PC-9 (cell line): ENCODE measurements at regions not wholly inside any gene's neighbourhood (a gene's known extent, or its start where the extent isn't known, plus 50 kb on each side); places are given as distances from the start of the nearest gene placed in this dataset.

Experiments
- BruUV-seq: library from RNA; stranded (reverse); fragments of 400-500 nt; replicated peaks from 2 replicates; lab custom pipeline; 2021; lab: Mats Ljungman, UMichigan
- CTCF ChIA-PET: fragments of 300-600 bp; sonication (Branson Sonifier 250); formaldehyde crosslinking; loops from one replicate; lab custom pipeline; 2022; ENCODE audit warnings: antibody characterized with exemption; lab: Charles Lee
- POLR2A ChIA-PET: fragments of 300-600 bp; sonication (Branson Sonifier 250); formaldehyde crosslinking; loops from one replicate; lab custom pipeline; 2022; ENCODE audit warnings: antibody characterized with exemption; ENCODE audit not compliant: unreplicated experiment; lab: Charles Lee
- DNase-seq, 2 experiments: peaks; one replicate each; pipeline versions ENCODE4 v3.0.0 to v3.0.0-alpha.2; 2015 to 2022; ENCODE audit warnings: mixed read lengths in 1 of 2
- H2AFZ ChIP-seq: fragments of 200-600 bp; sonication (generic); 2 replicates; pipeline ENCODE4 v1.8.1; 2017; ENCODE audit warnings: antibody characterized with exemption
- H3F3A ChIP-seq: fragments of 200-600 bp; sonication (generic); 2 replicates; pipeline ENCODE4 v1.8.1; 2017; ENCODE audit warnings: antibody characterized with exemption, mild to moderate bottlenecking, low read depth; ENCODE audit not compliant: insufficient read depth
- H3K27ac ChIP-seq: fragments of 200-600 bp; sonication (generic); 2 replicates; pipeline ENCODE4 v1.6.1; 2016; ENCODE audit warnings: mixed run types
- H3K27me3 ChIP-seq: fragments of 200-600 bp; sonication (generic); 2 replicates; pipeline ENCODE4 v1.6.1; 2016; ENCODE audit warnings: low read depth, mixed run types; ENCODE audit not compliant: insufficient read depth
- H3K36me3 ChIP-seq: fragments of 200-600 bp; sonication (generic); 2 replicates; pipeline ENCODE4 v1.6.1; 2016; ENCODE audit warnings: low read depth, mixed run types
- H3K4me1 ChIP-seq: fragments of 200-600 bp; sonication (generic); replicated peaks from 2 replicates; pipeline ENCODE4 v1.6.1; 2016; ENCODE audit warnings: mixed run types; ENCODE audit not compliant: insufficient read depth
- H3K4me2 ChIP-seq: fragments of 200-600 bp; sonication (generic); 2 replicates; pipeline ENCODE4 v1.6.1; 2017; ENCODE audit warnings: mixed run types
- H3K4me3 ChIP-seq: fragments of 200-600 bp; sonication (generic); 2 replicates; pipeline ENCODE4 v1.6.1; 2016; ENCODE audit warnings: mixed run types
- H3K79me2 ChIP-seq: fragments of 200-600 bp; sonication (generic); 2 replicates; pipeline ENCODE4 v1.6.1; 2017; ENCODE audit warnings: low read depth, mixed run types
- H3K9me2 ChIP-seq: fragments of 200-600 bp; sonication (generic); 2 replicates; pipeline ENCODE4 v1.8.1; 2017; ENCODE audit warnings: mild to moderate bottlenecking; ENCODE audit not compliant: insufficient read depth
- H3K9me3 ChIP-seq: fragments of 200-600 bp; sonication (generic); 2 replicates; pipeline ENCODE4 v1.8.1; 2016; ENCODE audit warnings: low read depth; ENCODE audit not compliant: insufficient read depth
- H4K20me1 ChIP-seq: fragments of 200-600 bp; sonication (generic); 2 replicates; pipeline ENCODE4 v1.8.1; 2017; ENCODE audit not compliant: insufficient read depth
- EZH2 ChIP-seq: fragments of 200-600 bp; sonication (generic); IDR thresholded peaks from 2 replicates; pipeline ENCODE4 v1.8.0; 2017; ENCODE audit warnings: antibody characterized with exemption, low read depth
- intact Hi-C: fragments of 100-400 bp; cut with micrococcal nuclease; formaldehyde crosslinking; loops from one replicate; pipeline ENCODE4 v1.10.0; 2022; ENCODE audit not compliant: unreplicated experiment
- TF ChIP-seq, protein P1 (sequence below): fragments of 200-600 bp; sonication (generic); conservative IDR thresholded peaks from 2 replicates; pipeline ENCODE4 v1.6.1; 2017; ENCODE audit warnings: mixed run types, antibody characterized with exemption, mild to moderate bottlenecking, moderate library complexity

DNA sequence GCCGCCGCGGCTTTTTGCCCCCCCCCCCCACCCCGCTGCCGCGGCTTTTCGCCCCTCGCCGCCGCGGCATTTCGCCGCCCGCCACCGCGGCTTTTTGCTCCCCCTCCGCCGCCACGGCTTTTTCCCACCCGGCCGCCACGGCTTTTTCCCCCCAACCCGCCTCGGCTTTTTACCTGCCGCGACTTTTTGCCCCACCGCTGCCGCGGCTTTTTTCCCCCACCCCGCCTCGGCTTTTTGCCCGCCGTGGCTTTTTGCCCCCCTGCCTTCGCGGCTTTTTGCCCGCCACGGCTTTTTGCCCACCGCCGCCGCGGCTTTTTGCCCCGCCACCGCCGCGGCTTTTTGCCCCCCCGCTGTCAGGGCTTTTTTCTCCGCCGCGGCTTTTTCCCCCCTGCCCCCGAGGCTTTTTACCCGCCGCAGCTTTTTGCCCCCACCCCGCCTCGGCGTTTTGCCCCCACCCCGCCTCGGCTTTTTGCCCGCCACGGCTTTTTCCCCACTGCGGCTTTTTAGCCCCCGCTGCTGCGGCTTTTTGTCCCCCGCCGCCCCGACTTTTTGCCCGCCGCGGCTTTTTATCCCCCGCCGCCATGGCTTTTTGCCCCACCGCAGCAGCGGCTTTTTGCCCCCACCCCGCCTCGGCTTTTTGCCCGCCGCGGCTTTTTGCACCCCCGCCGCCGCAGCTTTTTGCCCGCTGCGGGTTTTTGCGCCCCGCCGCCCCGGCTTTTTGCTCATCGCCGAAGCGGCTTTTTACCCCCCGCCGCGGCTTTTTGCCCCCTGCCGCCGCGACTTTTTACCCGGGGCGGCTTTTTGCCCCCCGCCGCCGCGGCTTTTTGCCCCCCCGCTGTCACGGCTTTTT lies 527.8 kb upstream of the WSB1 start:
- Histone ChIP-seq H3K9me2 (no peaks in the 10 kb centered on the region), H2AFZ (no peak overlapping the region), H3K4me3 (no peak overlapping the region), H3K4me2 (no peak overlapping the region), H3K36me3 (no peaks in the 10 kb centered on the region), H3K9me3 (no peaks in the 10 kb centered on the region), H3K79me2 (no peaks in the 10 kb centered on the region), H4K20me1 (no peaks in the 10 kb centered on the region), H3K27me3 (no peaks in the 10 kb centered on the region), H3F3A (no peaks in the 10 kb centered on the region), H3K27ac (no peak overlapping the region), H3K4me1 (no peaks in the 10 kb centered on the region)
- DNase-seq: no peak
- TF ChIP-seq, protein P1, sequence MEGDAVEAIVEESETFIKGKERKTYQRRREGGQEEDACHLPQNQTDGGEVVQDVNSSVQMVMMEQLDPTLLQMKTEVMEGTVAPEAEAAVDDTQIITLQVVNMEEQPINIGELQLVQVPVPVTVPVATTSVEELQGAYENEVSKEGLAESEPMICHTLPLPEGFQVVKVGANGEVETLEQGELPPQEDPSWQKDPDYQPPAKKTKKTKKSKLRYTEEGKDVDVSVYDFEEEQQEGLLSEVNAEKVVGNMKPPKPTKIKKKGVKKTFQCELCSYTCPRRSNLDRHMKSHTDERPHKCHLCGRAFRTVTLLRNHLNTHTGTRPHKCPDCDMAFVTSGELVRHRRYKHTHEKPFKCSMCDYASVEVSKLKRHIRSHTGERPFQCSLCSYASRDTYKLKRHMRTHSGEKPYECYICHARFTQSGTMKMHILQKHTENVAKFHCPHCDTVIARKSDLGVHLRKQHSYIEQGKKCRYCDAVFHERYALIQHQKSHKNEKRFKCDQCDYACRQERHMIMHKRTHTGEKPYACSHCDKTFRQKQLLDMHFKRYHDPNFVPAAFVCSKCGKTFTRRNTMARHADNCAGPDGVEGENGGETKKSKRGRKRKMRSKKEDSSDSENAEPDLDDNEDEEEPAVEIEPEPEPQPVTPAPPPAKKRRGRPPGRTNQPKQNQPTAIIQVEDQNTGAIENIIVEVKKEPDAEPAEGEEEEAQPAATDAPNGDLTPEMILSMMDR: no peak
- no peak for TF ChIP-seq EZH2
- intact Hi-C loops: no loop called here
- ChIA-PET POLR2A (no interaction called here), CTCF (no interaction called here)
- no TSS peak for BruUV-seq

DNA sequence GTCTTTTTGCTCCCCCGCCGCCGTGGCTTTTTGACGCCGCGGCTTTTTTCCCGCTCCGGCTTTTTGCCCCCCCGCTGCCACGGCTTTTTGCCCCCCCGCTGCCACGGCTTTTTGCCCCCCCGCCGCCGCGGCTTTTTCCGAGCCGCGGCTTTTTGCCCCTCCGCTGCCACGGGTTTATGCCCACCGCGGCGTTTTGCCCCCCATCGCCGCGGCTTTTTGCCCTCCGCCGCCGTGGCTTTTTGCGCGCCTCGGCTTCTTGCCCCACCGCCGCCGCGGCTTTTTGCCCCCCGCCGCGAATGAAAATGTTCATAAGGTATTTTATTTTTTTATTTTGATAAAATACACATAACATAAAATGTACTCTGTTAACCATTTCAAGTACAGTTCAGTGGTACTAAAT lies 527.2 kb upstream of the WSB1 start:
- ChIA-PET CTCF (no interaction called here), POLR2A (no interaction called here)
- Histone ChIP-seq H3K9me3 (no peaks in the 10 kb centered on the region), H3K27ac (no peak overlapping the region), H3K36me3 (no peaks in the 10 kb centered on the region), H3K9me2 (no peaks in the 10 kb centered on the region), H3F3A (no peaks in the 10 kb centered on the region), H4K20me1 (no peaks in the 10 kb centered on the region), H3K79me2 (no peaks in the 10 kb centered on the region), H3K27me3 (no peaks in the 10 kb centered on the region), H3K4me1 (no peaks in the 10 kb centered on the region), H3K4me3 (no peak overlapping the region), H3K4me2 (no peak overlapping the region), H2AFZ (no peak overlapping the region)
- intact Hi-C loops: no loop called here
- DNase-seq: no peak
- no peak for TF ChIP-seq EZH2
- TF ChIP-seq, protein P1: no peak
- no TSS peak for BruUV-seq

DNA sequence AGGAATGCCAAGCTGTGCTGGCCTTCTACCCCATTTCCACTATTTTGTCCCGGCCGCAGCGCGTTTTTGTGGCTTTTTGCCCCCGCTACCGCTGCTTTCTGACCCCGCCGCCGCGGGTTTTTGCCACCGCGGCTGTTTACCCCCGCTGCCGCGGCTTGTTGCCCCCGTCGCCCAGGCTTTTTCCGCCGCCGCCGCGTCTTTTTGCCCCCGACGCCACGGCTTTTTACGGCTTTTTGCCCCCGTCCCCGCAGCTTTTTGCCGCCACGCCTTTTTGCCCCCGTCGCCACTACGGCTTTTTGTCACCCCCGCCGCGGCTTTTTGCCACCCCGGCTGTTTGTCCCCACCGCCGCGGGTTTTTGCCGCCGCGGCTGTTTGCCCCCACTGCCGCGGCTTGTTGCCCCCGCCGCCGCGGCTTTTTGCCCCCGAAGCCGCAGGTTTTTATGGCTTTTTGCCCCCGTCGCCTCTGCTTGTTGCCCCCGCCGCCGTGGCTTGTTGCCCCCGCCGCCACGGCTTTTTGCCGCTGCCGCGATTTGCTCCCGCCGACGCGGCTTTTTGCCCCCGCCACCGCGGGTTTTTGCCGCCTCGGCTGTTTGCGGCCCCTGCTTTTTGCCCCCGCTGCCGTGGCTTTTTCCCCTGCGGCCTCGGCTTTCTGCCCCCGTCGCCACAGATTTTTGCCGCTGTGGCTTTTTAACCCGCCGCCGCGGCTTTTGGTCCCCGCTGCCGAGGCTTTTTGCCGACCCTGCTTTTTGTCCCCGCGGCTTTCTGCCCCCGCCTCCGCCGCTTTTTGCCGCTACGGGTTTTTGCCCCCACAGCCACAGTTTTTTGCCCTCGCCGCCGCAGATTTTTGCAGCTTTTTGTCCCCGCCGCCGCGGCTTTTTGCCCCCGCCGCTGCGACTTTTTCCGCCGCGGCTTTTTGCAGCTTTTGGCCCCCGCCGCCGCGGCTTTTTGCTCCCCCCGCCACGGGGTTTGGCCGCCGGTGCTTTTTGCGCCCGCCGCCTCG lies 520.4 kb upstream of the WSB1 start:
- no peak for DNase-seq
- POLR2A ChIA-PET: no interaction called here
- Histone ChIP-seq H2AFZ (no peak overlapping the region), H3K9me2 (no peaks in the 10 kb centered on the region), H3K27me3 (no peaks in the 10 kb centered on the region), H3F3A (no peaks in the 10 kb centered on the region), H3K79me2 (no peaks in the 10 kb centered on the region), H3K4me2 (no peak overlapping the region), H3K27ac (no peak overlapping the region), H3K9me3 (no peaks in the 10 kb centered on the region), H3K4me1 (no peaks in the 10 kb centered on the region), H3K4me3 (no peak overlapping the region), H4K20me1 (no peaks in the 10 kb centered on the region), H3K36me3 (no peaks in the 10 kb centered on the region)
- BruUV-seq: no TSS peak
- no peak for TF ChIP-seq EZH2
- TF ChIP-seq, protein P1: no peak
- CTCF ChIA-PET: no interaction called here
- intact Hi-C loops: no loop called here
